RWPE1 (cell line): ENCODE measurements at regions not wholly inside any gene's neighbourhood (a gene's known extent, or its start where the extent isn't known, plus 50 kb on each side); places are given as distances from the start of the nearest gene placed in this dataset.
A peak's percentile ranks its signal among the peaks of the same experiment; 100 is the strongest.

Experiments used
- CTCF ChIA-PET: fragments of 350-600 bp; sonication (Branson Sonifier 250); formaldehyde crosslinking; extraction: SDS; loops from one replicate; lab custom pipeline; 2021; lab: Yijun Ruan, JAX
- POLR2A ChIA-PET: fragments of 400-600 bp; formaldehyde crosslinking; extraction: SDS; loops from one replicate; lab custom pipeline; 2020; ENCODE audit warnings: antibody characterized with exemption; ENCODE audit not compliant: low non-redundant PET; lab: Yijun Ruan, JAX
- DNase-seq: peaks from one replicate; pipeline ENCODE4 v3.0.0; 2012; ENCODE audit warnings: low spot score
- H3K27ac ChIP-seq: fragments of 450-650 bp; 2 replicates; pipeline ENCODE4 v1.5.1; 2017
- CTCF ChIP-seq: fragments of 450-650 bp; conservative IDR thresholded peaks from 2 replicates; pipeline ENCODE4 v1.5.1; 2017; ENCODE audit warnings: low read depth, mild to moderate bottlenecking

- DNase-seq, result peak; percentile 44
- H3K27ac ChIP-seq, result no peak overlapping the region
- TF ChIP-seq CTCF, result no peak
- CTCF ChIA-PET, result interaction anchor here (0.6 kb wide), 1 partner anchor 434 kb away, joined by 3 read pairs; no protein-coding TSS in a partner anchor
- POLR2A ChIA-PET, result no interaction called here
Observed at GRCh38 chr1:172902861-172903381, 147.8 kb downstream of the TNFSF18 start.

DNA sequence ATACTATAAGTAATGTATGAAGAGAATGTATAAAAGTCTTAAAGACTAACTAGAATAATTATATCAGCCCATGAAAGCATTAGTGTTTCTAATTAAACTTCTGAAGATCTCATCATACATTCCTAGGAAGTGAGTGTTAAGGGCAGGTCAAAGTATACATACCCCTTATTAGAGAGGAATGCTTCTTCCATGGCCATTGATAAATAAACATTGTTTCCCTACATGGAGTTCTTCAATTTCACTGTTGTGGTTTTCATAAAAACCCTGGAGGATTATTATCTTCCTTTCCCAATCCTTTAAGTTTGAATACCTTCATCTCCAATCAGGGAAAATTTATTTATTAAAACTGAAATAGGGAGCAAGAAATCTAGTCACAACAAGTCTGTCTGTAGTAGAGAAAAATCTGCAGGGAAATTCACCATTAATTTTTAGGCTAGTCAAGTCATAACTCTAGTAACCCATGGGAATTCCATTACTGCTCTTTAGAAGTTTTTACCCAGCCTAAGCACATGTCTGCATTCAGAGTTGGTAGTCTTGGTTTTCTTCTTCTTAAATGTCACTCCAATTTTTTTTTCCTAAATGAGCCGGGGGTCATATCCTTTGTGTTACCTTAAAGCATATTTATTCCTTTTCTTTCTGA, 147.0 kb downstream of the TNFSF18 start:
- H3K27ac ChIP-seq, result no peak overlapping the region
- CTCF ChIA-PET, result no interaction called here
- POLR2A ChIA-PET, result no interaction called here
- no peak for TF ChIP-seq CTCF
- peak; percentile 42 for DNase-seq

DNA sequence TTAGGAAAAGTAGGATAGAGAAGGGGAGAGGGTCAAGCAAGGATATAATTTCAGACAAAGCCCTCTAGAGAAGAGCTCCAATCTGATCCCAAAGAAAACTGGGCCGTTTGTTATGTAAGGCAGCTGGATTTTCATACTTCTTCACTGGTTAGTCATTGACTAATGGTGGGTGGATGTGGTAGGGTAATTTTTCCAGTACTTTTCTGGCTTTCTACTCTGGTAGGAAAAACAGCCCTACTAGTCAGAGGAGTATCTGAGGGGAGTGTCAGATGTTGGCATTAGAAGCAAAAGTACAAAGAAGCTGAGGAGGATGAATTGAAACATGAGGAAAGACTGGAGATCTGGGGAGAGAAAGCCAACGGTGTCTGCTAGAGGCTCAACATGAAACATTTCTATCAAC, 145.3 kb downstream of the TNFSF18 start:
- DNase-seq, result no peak
- CTCF ChIA-PET, result interaction anchor here (0.7 kb wide), 1 partner anchor 34 kb away, joined by 3 read pairs; no protein-coding TSS in a partner anchor
- POLR2A ChIA-PET, result no interaction called here
- no peak for TF ChIP-seq CTCF
- no peak overlapping the region for H3K27ac ChIP-seq

GRCh38 chr1:172906778-172907592, 143.8 kb downstream of the TNFSF18 start:
- DNase-seq, result no peak
- ChIA-PET CTCF (interaction anchor here (0.6 kb wide), 1 partner anchor 1719 kb away, joined by 3 read pairs; no protein-coding TSS in a partner anchor), POLR2A (no interaction called here)
- no peak overlapping the region for H3K27ac ChIP-seq
- TF ChIP-seq CTCF, result no peak

GRCh38 chr1:172907834-172908326, 142.9 kb downstream of the TNFSF18 start:
- no peak overlapping the region for H3K27ac ChIP-seq
- CTCF ChIA-PET, result no interaction called here
- DNase-seq, result no peak
- POLR2A ChIA-PET, result no interaction called here
- TF ChIP-seq CTCF, result no peak

DNA sequence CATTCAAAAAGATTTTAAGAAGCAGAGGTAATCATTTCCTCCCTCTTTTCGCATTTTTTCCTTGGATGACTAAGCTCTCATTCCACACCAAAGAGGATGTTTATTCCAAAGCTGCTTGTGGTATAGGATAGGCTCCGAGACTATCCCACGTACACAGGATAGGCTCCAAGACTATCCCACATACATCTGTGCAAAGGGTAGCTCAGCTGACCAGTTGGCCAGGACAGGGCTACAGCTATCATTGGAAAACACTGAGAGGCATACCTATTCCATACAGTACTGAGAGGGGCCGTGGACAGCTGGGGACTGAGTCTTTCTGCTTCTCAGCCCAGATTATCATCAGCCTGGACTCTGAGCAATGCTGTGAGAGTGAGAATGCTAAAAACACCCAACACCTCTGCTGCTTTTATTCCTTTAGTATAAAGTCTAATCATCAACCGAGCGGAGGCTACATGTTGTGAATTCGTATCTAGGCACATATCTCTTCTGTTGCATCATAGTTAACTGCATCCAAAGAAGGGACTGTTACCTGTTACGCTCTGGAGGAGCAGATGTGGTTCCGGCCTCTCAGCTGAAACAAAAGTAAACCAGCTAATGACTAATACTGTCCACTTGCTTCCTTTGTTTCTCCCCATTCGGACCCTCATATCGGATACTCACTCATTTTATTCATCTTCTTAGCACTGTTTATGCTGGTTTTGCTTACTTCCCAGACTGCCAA, 141.0 kb downstream of the TNFSF18 start:
- H3K27ac ChIP-seq, result no peak overlapping the region
- TF ChIP-seq CTCF, result no peak
- ChIA-PET CTCF (no interaction called here), POLR2A (no interaction called here)
- no peak for DNase-seq
